GM18870 (cell line): ENCODE measurements at regions not wholly inside any gene's neighbourhood (a gene's known extent, or its start where the extent isn't known, plus 50 kb on each side); places are given as distances from the start of the nearest gene placed in this dataset.

Source experiments
- ATAC-seq: cut with Tn5 transposase; IDR thresholded peaks from one replicate; pipeline ENCODE4 v1.9.1; 2021; ENCODE audit warnings: moderate library complexity; ENCODE audit not compliant: unreplicated experiment

DNA sequence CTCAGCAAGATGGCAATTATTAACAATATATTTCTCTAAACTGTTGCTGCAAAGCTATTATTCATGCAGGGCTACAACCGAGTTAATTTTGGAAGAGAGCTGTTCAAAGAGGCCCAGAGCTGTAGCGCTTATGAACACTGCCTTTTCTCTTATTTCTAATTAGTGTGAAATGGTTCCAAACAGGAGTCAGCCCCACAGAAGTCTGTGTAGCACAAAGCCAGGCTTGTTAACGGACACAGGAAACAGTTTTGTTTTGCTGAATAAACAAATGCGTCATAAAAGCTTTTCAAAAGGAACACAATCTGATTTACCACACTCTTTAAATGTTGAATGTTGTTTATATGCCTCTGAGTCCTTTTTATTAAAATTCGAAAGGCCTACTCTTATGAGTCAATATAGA lies 396.5 kb downstream of the ANXA1 start:
- ATAC-seq: no peak

GRCh38 chr9:73549991-73550390 lies 398.3 kb downstream of the ANXA1 start:
- no peak for ATAC-seq

GRCh38 chr9:73553295-73553694 lies 401.6 kb downstream of the ANXA1 start:
- no peak for ATAC-seq

DNA sequence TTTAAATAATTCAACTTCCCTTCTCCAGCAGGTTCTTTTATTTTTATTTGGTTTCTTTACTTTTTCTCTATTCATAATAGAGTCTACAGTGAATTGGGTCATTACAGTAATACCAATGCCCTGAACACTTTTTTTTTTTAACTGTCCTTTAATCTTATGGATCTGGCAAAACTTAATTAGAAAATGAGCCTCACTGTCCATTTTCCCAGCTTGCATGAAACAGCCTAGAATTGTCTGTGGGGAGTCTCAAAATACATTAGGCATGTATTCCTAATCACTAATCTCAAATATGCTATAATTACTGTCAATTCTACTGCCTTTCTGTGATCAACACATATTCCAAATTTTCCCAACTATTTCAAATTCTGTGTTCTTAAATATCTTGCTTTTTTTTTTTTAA lies 406.8 kb downstream of the ANXA1 start:
- no peak for ATAC-seq

GRCh38 chr9:73565026-73565425 lies 413.4 kb downstream of the ANXA1 start:
- ATAC-seq: no peak

DNA sequence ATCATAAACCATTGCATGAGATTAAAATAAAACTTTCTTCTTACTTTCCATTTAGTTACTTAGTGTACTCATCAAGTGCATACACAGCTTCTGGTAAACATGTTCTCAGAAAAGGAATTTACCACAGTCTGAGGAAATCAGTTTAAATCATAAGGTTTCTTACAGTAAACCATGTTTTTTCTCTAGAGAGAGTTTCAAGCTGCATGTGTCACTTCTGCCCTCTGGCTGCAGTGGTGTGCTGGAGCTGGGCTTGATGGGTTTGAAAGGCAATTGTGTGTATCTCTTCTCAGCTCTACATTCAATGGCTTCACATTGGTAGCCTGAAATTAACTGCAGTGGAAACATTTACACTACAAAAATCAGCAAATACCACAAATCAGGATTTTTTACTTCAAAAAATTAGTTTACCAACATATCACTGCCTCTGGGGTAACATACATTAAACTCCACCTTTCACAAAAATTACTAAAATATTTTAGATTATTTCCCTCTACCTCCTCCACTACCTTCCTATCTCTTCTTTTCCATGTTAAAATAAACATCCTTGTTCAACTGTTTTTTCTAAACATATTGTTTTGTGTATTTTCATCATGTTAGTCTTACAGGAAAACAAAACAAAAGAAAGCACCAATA lies 414.3 kb downstream of the ANXA1 start:
- ATAC-seq: no peak

DNA sequence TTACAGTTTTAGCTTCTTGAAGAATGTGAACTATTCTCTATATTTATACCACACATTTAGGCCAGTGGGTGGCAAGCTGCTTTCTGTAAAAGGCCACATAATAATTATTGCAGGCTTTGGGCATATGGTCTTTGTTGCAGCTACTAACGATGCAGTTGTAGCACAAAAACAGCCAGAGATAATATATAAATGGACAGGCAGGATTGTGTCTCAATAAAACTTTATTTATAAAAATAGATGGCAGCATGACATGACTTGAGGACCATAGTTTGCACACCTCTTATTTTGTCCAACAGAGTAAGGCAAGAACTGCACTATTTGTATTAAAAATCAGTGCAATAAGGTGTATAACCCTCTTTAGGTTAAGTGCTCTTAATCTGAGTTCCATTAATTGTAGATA lies 415.0 kb downstream of the ANXA1 start:
- ATAC-seq: no peak

DNA sequence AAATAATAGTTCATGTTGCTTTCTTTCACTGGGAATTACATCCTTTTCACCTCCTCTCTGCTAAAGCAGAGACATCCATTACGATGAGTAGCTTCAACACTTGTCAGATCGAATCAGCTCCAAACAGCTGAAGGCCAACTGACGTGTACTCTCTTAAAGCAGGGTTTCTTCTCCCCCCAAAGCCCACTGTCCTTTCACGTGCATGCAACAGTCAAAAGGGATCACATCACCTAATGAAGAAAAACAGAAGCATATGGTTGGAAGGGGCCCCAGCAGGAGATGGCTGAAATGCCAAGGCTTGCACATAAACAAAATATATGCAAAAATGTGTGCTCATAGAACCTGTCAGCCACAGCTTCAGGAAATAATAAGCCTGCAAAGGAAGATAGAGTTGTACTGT lies 421.6 kb downstream of the ANXA1 start:
- ATAC-seq: no peak

DNA sequence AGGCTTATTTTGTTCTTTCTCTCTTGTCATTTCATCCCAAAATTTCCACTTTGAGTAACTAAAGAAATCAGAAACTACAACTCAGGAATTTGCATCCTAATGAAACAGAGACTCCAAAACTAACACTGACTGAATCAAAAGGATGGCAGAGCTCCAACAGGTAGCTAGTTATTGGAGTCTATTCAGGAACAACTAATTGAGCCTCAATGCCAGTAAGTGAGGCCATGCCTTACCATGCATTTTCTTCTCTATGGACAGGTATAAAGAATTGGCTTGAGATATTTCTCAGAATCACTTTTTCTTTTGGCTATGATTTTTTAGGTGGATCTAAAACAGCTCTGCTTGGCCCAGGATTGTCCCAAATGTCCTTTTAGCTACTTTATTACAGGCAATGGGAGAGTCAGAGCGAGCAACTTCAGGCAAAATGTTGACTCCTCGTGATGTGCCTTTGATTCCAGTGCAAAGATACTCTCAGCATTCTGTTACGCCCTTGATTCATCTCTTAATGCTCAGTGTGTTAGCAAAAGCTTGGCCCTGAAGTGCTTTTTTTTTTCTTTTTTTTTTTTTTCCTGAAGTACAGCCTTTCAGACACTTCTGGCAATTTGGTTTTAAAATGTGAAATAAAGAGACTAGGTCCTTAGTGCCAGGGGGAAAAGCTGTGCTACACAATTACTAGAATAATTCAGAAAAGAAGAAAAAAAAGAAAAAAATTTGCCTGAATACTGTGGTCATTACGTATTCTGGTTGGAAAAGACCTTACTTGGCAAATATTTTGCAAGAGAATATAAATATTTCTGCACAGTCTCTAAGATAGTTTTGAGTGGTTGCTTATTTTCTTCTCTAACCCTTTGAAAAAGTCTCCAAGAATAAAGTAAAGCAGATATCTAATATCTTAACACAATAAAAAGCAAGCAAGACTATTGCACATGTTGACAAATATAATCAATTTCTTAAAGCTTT lies 423.7 kb downstream of the ANXA1 start:
- ATAC-seq: no peak

- ATAC-seq: no peak
These were observed 426.2 kb downstream of the ANXA1 start for GRCh38 chr9:73577848-73578247.

DNA sequence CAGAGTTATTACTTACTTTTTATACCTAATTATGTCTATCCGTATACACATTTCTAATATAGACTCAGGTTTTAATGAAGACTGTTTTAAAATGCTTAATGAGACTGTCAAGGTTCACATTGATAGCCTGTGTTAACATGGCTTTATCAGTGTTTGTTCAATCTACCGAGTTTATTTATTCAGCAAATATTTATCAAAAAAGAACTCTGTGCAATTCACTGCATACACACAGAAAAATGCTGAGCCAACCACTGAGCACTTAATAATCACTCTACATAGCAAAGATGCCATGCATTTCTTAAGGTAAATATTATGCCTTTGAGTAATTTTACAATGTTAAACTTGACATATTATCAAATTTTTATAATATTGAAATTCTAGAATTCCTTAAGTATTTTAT lies 428.2 kb downstream of the ANXA1 start:
- no peak for ATAC-seq

DNA sequence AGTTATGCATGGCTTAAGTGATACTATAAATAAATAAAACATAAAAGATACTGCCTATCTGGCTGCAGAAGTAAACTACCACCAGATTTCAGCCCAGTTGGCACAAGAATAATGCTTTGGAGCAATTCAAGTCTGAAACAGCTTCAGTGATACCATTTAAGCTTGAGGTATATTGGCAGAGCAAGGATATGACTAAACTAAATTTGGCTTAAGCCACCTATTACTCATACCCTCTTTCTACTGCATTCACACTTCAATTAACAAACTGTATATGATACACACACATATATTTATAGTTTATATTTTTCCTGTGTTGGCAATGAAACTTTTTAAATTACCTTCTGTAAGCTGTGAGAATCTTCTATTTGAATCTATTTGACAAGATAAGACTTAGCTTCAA lies 431.9 kb downstream of the ANXA1 start:
- ATAC-seq: no peak

- no peak for ATAC-seq
These were observed 443.4 kb downstream of the ANXA1 start for GRCh38 chr9:73595036-73595545.

GRCh38 chr9:73596321-73596720 lies 444.7 kb downstream of the ANXA1 start:
- no peak for ATAC-seq

DNA sequence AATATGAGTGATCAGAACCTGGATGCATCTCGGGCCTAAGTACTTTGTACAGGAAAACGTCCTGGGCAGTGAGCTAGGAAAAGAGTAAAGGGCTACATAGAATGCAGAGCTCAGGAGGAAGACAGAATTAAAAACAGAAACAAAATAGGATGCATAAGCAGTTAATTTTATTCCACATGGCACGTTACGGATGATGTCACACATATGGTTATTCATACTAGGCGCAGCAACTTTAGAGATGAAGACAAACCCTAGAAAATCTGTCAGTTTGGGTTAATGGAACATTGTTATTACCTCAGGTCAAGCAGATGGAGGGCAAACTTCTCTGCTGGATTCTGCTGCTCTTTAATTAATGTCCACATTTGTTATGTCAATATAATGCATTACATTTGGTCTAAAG lies 445.4 kb downstream of the ANXA1 start:
- no peak for ATAC-seq

GRCh38 chr9:73597771-73598170 lies 446.1 kb downstream of the ANXA1 start:
- ATAC-seq: no peak

DNA sequence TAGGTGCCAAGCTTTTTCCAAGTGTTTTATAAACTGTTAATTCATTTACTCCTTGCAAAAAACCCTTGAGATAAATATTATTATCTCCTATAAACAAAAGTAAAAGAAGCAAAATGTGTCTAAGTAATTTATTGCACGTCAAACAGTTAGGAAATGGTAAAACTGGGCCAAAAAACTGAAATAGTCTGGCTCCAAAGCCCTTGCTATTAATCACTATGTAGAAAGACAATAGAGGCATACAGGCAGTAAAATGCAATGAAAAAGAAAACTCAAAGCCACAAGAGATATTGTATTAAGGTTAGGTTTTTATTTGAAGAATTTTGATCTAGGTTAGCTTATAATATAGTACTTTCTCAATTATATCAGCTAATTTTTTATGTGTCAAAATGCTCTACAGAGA lies 457.7 kb downstream of the ANXA1 start:
- no peak for ATAC-seq

DNA sequence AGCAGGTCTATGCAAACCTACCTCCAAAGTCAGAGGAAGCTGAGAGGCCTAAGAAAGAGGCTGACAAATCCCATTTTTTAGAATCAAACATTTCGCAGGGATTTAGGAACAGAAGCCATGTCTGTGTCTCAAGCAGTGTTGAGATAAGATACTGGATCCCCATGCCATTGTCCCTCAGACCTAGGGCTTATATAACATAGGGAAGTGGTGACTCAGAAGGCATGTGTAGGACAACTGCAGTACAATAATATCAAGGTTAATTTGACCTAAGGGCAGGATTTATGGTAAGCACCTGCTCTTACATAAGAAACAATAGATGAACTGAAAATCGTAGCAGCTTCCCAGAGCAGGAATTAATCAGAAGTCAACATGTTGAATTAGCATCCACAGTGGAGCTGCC lies 459.4 kb downstream of the ANXA1 start:
- ATAC-seq: no peak

DNA sequence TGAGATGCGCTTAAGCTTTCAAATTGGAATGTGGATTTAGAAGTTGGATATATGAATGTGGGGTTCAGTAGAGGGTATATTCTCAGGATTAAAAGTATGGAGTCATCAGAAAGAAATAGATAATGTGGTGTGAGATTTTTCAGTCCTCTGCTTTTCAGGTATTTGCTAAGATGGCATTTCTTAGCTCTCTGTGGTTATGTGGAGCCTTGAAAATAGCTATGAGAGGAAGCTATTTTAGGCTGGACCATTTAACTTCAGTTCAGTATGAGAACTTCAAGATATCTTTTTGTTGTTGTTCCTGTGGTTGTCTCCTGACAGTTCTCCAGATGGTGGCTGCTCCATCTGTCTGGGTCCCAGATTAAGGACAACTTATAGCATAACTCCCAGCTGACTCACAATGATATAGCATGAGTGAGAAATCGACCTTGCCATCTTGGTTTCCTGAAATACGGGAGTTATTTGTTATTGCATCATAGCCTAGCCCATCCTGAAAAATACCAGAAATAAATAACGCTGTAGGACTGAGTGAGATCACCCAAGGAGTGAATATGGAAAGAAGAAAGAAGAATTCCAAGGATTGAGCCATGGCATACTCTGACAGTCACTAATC lies 461.5 kb downstream of the ANXA1 start:
- ATAC-seq: no peak

DNA sequence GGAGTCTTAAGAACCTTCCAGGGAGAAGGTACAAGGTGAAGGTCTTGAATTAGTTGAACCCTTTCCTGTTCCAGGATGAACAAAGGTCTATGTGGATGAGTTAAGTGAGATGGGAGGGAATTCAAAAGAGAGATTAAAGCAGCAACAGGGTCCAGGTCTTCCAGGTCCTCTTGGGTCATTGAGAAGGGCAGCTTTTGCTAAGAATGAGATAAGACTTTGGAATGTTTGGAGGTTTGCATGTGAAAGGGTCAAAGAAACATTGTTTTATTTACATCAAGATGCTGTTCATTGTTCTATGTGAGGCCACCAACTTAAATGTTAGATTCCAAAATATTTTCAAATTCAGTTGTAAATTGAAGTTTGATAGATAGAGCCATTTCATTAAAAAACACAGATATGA lies 463.9 kb downstream of the ANXA1 start:
- ATAC-seq: no peak

GRCh38 chr9:73617586-73617985 lies 465.9 kb downstream of the ANXA1 start:
- ATAC-seq: no peak

- peak; percentile 82 for ATAC-seq
These were observed 489.3 kb downstream of the ANXA1 start for GRCh38 chr9:73640971-73641370.
